Muscle layer of colon (tissue), 2 donors: ENCODE measurements at regions not wholly inside any gene's neighbourhood (a gene's known extent, or its start where the extent isn't known, plus 50 kb on each side); places are given as distances from the start of the nearest gene placed in this dataset.
A peak's percentile ranks its signal among the peaks of the same experiment; 100 is the strongest.
"Not testable (repeated sequence)": the region's sequence is repeated elsewhere in the genome, so short reads cannot be mapped to it uniquely, and the experiment has no call there.

Source experiments
- H3K27ac ChIP-seq: one replicate; pipeline ENCODE4 v1.7.0; 2013; ENCODE audit warnings: low read depth, mild to moderate bottlenecking, low read length, moderate library complexity
- H3K27me3 ChIP-seq, 2 donors: one replicate each; pipeline ENCODE4 v1.7.0; 2013; ENCODE audit warnings: low read length in 2 of 2, mild to moderate bottlenecking in 2 of 2; ENCODE audit not compliant: insufficient read depth in 2 of 2, control insufficient read depth in 1 of 2
- H3K36me3 ChIP-seq: one replicate; pipeline ENCODE4 v1.7.0; 2013; ENCODE audit warnings: mild to moderate bottlenecking, low read length; ENCODE audit not compliant: insufficient read depth
- H3K4me1 ChIP-seq: one replicate; pipeline ENCODE4 v1.7.0; 2013; ENCODE audit warnings: mild to moderate bottlenecking, low read length; ENCODE audit not compliant: insufficient read depth
- H3K4me3 ChIP-seq, 2 donors: one replicate each; pipeline ENCODE4 v1.7.0; 2013; ENCODE audit warnings: low read length in 2 of 2, low read depth in 1 of 2, mild to moderate bottlenecking in 1 of 2, moderate library complexity in 1 of 2
- H3K9ac ChIP-seq: one replicate; pipeline ENCODE4 v1.7.0; 2013; ENCODE audit warnings: low read length
- H3K9me3 ChIP-seq: one replicate; pipeline ENCODE4 v1.7.0; 2013; ENCODE audit warnings: mild to moderate bottlenecking, low read length
- donor health status: abdominal sarcoma.
- donor health status: Adenocarcinoma of cecum.

DNA sequence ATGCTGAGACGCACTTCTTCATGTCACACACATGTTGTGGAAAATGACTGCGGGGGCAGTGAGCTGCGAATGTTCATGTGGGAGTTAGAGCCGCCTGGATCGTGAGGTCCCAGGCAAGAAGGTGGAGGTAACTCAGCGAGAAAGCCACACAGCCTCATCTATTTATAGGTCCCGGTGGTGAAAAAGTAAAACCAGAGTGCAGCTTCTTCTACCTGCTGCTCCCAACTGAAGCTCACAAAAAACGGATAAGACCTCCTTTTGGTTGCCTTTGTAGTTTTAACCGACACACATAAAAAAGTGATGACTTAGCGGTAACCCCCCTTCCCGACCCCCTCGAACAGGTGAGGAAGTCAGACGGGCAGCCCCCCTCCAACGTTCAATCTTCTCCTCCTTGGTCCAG is 276.9 kb downstream of the GATA3 start:
- Histone ChIP-seq H3K36me3 (no peaks in the 10 kb centered on the region), H3K27ac (no peak overlapping the region), H3K9me3 (no peaks in the 10 kb centered on the region), H3K9ac (no peak overlapping the region), H3K4me3 (no peak overlapping the region), H3K4me1 (no peaks in the 10 kb centered on the region), H3K27me3 (peaks cover 6 to 11% of the 10 kb centered on the region in 2 donors)

DNA sequence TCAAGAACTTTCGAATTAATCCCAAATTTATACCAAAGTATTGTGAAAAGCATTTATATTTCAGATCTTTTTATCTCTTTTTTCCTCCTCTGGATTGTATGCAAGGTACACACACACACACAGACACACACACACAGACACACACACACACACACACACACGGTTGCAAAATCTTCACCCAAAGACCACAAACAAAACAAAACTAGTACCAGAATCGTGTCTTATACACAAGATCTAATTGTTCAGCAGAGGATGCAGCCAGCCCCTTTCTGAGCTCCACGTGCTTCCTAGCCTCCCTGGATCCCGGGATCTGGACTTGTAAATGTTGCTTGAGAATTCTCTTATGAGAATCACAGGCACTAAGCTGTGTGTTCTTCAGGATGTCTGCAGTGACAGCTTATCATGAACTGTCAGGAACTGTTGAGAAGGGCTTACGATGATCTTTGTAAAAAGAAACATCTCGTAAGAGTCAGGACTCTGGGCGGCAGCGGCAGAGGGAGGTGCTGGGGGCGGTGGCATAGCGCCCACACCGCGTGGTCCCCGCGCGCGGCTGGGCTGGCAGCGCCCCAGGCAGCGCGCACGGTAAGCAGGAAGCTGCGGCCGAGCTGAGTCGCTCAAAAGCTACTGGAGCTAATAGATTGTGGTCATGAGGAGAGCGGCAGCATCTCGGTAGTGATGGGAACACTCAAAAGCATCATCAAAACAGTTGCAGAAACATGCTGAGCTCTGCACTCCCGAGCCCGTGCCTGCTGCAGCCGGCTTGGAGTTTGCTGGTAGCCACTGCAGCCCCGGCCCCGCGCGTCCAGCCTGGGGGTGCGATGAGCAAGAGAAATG is 277.6 kb downstream of the GATA3 start:
- no peaks in the 10 kb centered on the region for H3K4me1 ChIP-seq
- H3K9me3 ChIP-seq = no peaks in the 10 kb centered on the region
- H3K27me3 ChIP-seq = peaks cover 6 to 11% of the 10 kb centered on the region in 2 donors
- H3K4me3 ChIP-seq = peak overlapping the region in 1 of 2 donors; percentile 50
- no peak overlapping the region for H3K9ac ChIP-seq
- no peak overlapping the region for H3K27ac ChIP-seq
- H3K36me3 ChIP-seq = no peaks in the 10 kb centered on the region

DNA sequence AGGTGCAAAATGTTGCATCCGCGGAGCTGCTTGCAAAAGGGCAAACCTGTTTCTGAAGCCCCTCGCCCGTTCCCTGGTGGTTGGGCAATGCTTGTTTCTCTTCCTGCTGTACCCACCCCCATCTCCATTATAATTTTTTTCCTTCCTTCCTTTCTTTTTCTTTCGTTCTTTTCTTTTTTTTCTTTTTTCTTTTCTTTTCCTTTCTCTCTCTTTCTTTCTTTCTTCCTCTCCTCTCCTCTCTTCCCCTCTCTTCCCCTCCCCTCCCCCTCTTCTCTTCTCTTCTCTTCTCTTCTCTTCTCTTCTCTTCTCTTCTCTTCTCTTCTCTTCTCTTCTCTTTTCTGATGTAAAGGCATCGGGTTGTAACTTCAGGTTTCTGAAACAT is 278.2 kb downstream of the GATA3 start:
- H3K4me3 ChIP-seq = peak overlapping the region in 1 of 2 donors; percentile 50
- H3K9ac ChIP-seq = no peak overlapping the region
- H3K36me3 ChIP-seq = no peaks in the 10 kb centered on the region
- no peaks in the 10 kb centered on the region for H3K4me1 ChIP-seq
- H3K9me3 ChIP-seq = no peaks in the 10 kb centered on the region
- no peak overlapping the region for H3K27ac ChIP-seq
- peaks cover 6 to 11% of the 10 kb centered on the region in 2 donors for H3K27me3 ChIP-seq

GRCh38 chr10:8334631-8335030 is 280.1 kb downstream of the GATA3 start:
- Histone ChIP-seq H3K36me3 (no peaks in the 10 kb centered on the region), H3K4me1 (no peaks in the 10 kb centered on the region), H3K9ac (no peak overlapping the region), H3K9me3 (no peaks in the 10 kb centered on the region), H3K27ac (no peak overlapping the region), H3K4me3 (no peak overlapping the region), H3K27me3 (peaks cover 0 to 11% of the 10 kb centered on the region in 2 donors)

GRCh38 chr10:8336629-8337331 is 282.3 kb downstream of the GATA3 start:
- Histone ChIP-seq H3K36me3 (no peaks in the 10 kb centered on the region), H3K9me3 (no peaks in the 10 kb centered on the region), H3K27ac (no peak overlapping the region), H3K9ac (no peak overlapping the region), H3K27me3 (peaks cover 0 to 9% of the 10 kb centered on the region in 2 donors), H3K4me1 (no peaks in the 10 kb centered on the region), H3K4me3 (no peak overlapping the region)

GRCh38 chr10:8337332-8337651 is 282.8 kb downstream of the GATA3 start:
- Histone ChIP-seq H3K9ac (no peak overlapping the region), H3K4me3 (no peak overlapping the region), H3K4me1 (no peaks in the 10 kb centered on the region), H3K9me3 (no peaks in the 10 kb centered on the region), H3K36me3 (no peaks in the 10 kb centered on the region), H3K27ac (no peak overlapping the region), H3K27me3 (peaks cover 0 to 4% of the 10 kb centered on the region in 2 donors)

DNA sequence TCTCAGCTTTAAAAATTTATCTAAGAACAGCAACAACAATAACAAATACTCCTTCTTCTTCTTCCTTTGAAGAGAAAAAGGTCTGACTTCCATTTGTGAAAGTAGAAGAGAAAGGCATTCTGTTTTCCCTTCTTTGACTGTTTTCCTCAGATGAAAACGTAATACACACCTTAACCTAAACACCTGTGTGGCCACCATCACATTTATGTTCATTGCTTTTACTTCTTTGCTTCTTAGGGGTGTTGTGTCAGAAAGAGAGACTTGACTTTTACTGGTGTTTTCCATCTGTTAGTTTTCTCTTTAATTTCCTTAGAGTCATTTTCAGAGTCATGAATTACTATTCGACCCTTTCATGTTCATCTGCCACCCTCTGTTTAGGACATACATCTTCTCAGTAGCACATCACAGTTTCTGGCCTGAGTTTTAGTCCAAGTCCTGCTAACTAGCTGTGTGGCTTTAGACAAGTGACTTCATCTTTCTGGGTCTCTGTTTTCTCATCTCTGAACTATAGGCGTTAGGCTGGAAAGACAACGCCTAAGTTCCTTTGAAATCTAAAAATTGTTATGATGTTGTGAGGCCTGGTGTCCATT is 283.8 kb downstream of the GATA3 start:
- no peak overlapping the region for H3K4me3 ChIP-seq
- H3K27me3 ChIP-seq = no peaks in the 10 kb centered on the region
- H3K9ac ChIP-seq = no peak overlapping the region
- no peak overlapping the region for H3K27ac ChIP-seq
- H3K36me3 ChIP-seq = no peaks in the 10 kb centered on the region
- H3K4me1 ChIP-seq = no peaks in the 10 kb centered on the region
- H3K9me3 ChIP-seq = no peaks in the 10 kb centered on the region

DNA sequence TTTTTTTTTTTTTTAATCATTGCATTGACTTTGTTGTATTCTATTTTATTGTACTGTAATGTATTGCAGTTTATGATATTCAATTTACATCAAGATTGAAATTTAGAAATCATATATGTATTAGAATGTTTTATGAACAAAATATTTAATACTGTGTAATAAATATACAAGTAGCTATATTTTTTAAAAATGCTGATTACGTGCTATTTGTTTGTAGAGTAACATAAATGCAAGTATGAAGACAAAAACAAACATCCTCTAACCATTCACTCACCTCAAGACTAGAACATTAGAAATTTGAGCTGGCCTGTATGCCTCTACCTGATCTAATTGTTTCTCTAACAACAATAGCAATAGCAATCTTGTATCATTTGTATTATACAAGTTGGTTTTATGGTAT is 290.3 kb downstream of the GATA3 start:
- Histone ChIP-seq H3K9me3 (no peaks in the 10 kb centered on the region), H3K9ac (no peak overlapping the region), H3K4me3 (no peak overlapping the region), H3K27ac (no peak overlapping the region), H3K27me3 (no peaks in the 10 kb centered on the region), H3K4me1 (no peaks in the 10 kb centered on the region), H3K36me3 (no peaks in the 10 kb centered on the region)

- Histone ChIP-seq H3K27me3 (no peaks in the 10 kb centered on the region), H3K4me1 (no peaks in the 10 kb centered on the region), H3K4me3 (no peak overlapping the region), H3K27ac (no peak overlapping the region), H3K9ac (no peak overlapping the region), H3K9me3 (no peaks in the 10 kb centered on the region), H3K36me3 (no peaks in the 10 kb centered on the region)
Observed at GRCh38 chr10:8346861-8347260, 292.4 kb downstream of the GATA3 start.

- not testable (repeated sequence) for H3K27ac ChIP-seq, H3K36me3 ChIP-seq, H3K9ac ChIP-seq, H3K9me3 ChIP-seq, H3K4me1 ChIP-seq, H3K27me3 ChIP-seq, H3K4me3 ChIP-seq
Observed at GRCh38 chr10:8347614-8348013, 293.1 kb downstream of the GATA3 start.

DNA sequence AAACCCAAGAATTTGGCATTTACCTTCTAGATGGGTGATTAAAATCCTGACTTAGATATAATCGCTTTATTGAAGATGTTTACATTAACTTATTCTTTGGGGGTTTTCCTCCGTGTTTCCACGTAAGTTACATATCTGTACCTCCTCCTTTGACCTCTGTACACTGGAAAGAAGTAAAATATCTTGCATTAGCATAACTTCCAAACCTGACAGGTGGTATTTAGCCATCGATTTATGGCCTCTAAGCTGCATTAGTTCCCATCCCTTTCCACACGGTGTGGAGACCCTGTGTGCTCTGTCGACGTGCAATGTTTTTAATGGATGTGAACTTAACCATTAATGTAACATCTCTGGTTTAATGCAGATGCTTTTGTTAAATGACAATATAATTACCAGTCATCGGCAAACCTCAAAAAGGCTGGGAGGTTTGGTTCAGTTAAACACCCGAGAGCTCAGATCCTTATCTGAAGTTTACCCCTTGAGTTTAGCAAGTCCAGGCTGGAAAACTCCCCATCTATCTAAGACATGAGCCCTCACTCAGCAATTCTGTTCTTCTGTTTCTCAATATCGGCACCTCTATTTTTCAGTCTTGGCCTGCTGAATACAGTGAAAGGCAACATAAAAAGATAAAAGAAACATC is 295.2 kb downstream of the GATA3 start:
- Histone ChIP-seq H3K36me3 (no peaks in the 10 kb centered on the region), H3K9ac (no peak overlapping the region), H3K27me3 (no peaks in the 10 kb centered on the region), H3K4me1 (no peaks in the 10 kb centered on the region), H3K4me3 (no peak overlapping the region), H3K9me3 (no peaks in the 10 kb centered on the region), H3K27ac (no peak overlapping the region)
